ENCODE measurements at regions not wholly inside any gene's neighbourhood (a gene's known extent, or its start where the extent isn't known, plus 50 kb on each side); places are given as distances from the start of the nearest gene placed in this dataset.
"Not testable (repeated sequence)": the region's sequence is repeated elsewhere in the genome, so short reads cannot be mapped to it uniquely, and the experiment has no call there.

DNA sequence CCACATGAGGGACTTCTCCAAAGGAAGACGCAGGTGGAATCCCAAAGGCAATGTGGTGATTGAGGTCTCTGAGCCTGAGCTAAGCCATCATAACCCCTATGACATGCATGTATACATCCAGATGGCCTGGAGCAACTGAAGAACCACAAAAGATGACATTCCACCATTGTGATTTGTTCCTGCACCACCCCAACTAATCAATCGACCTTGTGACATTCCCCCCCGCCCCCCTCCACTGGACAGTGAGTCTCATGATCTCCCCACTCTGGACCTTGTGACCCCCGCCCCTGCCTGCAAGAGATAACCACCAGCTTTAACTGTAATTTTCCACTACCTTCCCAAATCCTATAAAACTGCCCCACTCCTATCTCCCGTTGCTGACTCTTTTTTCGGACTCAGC lies 87.9 kb downstream of the VCPKMT start:
- H3K4me3 ChIP-seq (ENCODE audit: low read depth, low read length), result no peak overlapping the region
- no peak for TF ChIP-seq CTCF (IDR thresholded peaks at IDR 0.05; ENCODE audit: insufficient read depth, low read length, missing control alignments)
- DNase-seq (ENCODE audit: low read depth, low spot score), result no peak
- ChIA-PET CTCF (interaction anchor here (0.9 to 1.8 kb wide), 3 partner anchors 12 to 163 kb away, joined by 3 to 9 read pairs (median 5); no protein-coding TSS in a partner anchor), POLR2A (no interaction called here)

- DNase-seq (ENCODE audit: low read depth, low spot score), result no peak
- TF ChIP-seq CTCF (IDR thresholded peaks at IDR 0.05; ENCODE audit: insufficient read depth, low read length, missing control alignments), result no peak
- no peak overlapping the region for H3K4me3 ChIP-seq (ENCODE audit: low read depth, low read length)
- POLR2A ChIA-PET, result no interaction called here
- CTCF ChIA-PET, result no interaction called here
These were observed 86.3 kb downstream of the VCPKMT start for GRCh38 chr14:50030036-50030435.

DNA sequence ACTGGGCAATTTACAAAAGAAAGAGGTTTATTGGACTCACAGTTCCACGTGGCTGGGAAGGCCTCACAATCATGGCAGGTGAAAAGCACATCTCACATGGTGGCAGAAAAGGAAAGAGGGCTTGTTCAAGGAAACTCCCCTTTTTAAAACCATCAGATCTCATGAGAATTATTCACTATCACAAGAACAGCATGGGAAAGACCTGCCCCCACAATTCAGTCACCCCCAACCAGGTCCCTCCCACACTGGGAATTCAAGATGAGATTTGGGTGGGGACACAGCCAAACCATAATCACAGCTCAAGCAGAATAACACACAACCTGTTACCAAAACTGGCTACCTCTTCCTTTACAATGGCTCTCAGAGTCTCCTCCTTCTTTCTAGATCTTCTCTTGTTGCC lies 85.5 kb downstream of the VCPKMT start:
- DNase-seq (ENCODE audit: low read depth, low spot score); POLR2A ChIA-PET; H3K4me3 ChIP-seq (ENCODE audit: low read depth, low read length); CTCF ChIA-PET: not testable (repeated sequence)

- DNase-seq (ENCODE audit: low read depth, low spot score), result no peak
- H3K4me3 ChIP-seq (ENCODE audit: low read depth, low read length), result no peak overlapping the region
- ChIA-PET POLR2A (no interaction called here), CTCF (interaction anchor here (0.8 kb wide), 1 partner anchor 166 kb away, joined by 3 read pairs; no protein-coding TSS in a partner anchor)
- no peak for TF ChIP-seq CTCF (IDR thresholded peaks at IDR 0.05; ENCODE audit: insufficient read depth, low read length, missing control alignments)
These were observed 84.6 kb downstream of the VCPKMT start for GRCh38 chr14:50031602-50032313.

- POLR2A ChIA-PET; DNase-seq (ENCODE audit: low read depth, low spot score); H3K4me3 ChIP-seq (ENCODE audit: low read depth, low read length): not testable (repeated sequence)
- CTCF ChIA-PET, result interaction anchor here (0.8 kb wide), 1 partner anchor 167 kb away, joined by 3 read pairs; no protein-coding TSS in a partner anchor
These were observed 83.8 kb downstream of the VCPKMT start for GRCh38 chr14:50032462-50033167.

DNA sequence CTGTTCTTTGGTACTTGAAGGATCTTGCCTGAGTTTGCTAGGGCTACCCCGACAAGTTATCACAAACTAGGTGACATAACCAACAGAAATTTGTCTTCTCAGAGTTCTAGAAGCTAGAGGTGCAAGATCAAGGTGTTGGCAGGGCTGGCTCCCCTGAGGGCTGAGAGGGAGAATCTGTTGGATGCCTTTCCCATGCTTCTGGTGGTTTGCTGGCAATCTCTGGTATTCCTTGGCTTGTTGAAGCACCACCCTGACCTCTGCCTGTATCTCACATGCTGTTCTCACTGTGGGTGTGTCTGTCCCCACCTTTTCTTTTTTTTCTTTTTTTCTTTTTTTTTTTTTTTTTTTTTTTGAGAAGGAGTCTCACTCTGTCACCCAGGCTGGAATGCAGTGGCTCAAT lies 81.2 kb downstream of the VCPKMT start:
- CTCF ChIA-PET, result no interaction called here
- POLR2A ChIA-PET, result no interaction called here
- no peak overlapping the region for H3K4me3 ChIP-seq (ENCODE audit: low read depth, low read length)
- no peak for DNase-seq (ENCODE audit: low read depth, low spot score)
- TF ChIP-seq CTCF (IDR thresholded peaks at IDR 0.05; ENCODE audit: insufficient read depth, low read length, missing control alignments), result no peak

DNA sequence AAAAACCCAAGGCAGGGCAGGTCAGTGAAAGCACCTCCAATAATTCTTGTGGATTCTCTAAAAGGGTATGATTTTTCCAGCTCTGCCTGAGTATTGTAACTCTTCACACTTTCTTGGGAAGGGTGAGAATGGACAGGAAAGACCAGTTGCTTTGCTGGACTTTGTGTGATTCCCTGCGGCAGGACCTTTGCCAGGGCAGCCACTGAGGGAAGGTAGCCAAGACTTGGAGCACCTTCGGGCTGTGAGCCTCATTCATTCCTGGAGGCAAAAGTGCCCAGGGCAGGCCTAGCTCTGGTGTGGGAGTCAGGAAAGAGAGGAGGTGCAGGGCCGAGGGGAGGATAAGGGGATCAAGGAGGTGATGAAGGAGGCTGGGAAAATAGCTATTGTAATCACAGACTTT lies 80.2 kb downstream of the VCPKMT start:
- H3K4me3 ChIP-seq (ENCODE audit: low read depth, low read length), result no peak overlapping the region
- CTCF ChIA-PET, result interaction anchor here (0.7 to 1.3 kb wide), 3 partner anchors 12 to 175 kb away, joined by 3 to 6 read pairs (median 3); no protein-coding TSS in a partner anchor
- DNase-seq (ENCODE audit: low read depth, low spot score), result no peak
- POLR2A ChIA-PET, result no interaction called here
- TF ChIP-seq CTCF (IDR thresholded peaks at IDR 0.05; ENCODE audit: insufficient read depth, low read length, missing control alignments), result no peak
